Ovary (tissue), 7 donors: ENCODE measurements at regions not wholly inside any gene's neighbourhood (a gene's known extent, or its start where the extent isn't known, plus 50 kb on each side); places are given as distances from the start of the nearest gene placed in this dataset. TPM values are rescaled to one million over a fixed set of nuclear protein-coding genes. Genes with fewer than 3 reads are reported as not detected.

ENCODE experiments used
- DNase-seq, 5 donors: peaks; one replicate each; pipeline ENCODE4 v3.0.0-alpha.2; 2019 to 2020
- H3K27ac ChIP-seq, 2 donors: fragments of 200-600 bp; one replicate each; pipeline versions ENCODE4 v1.5.1 to v1.8.0; 2019 to 2022
- H3K27me3 ChIP-seq: fragments of 200-600 bp; one replicate; pipeline ENCODE4 v1.8.0; 2022
- H3K36me3 ChIP-seq: fragments of 200-600 bp; sonication (generic); one replicate; pipeline ENCODE4 v1.5.1; 2019
- H3K4me1 ChIP-seq: one replicate; pipeline ENCODE4 v1.8.1; 2013; ENCODE audit warnings: mild to moderate bottlenecking, moderate library complexity; ENCODE audit not compliant: insufficient read depth
- H3K4me3 ChIP-seq: fragments of 200-600 bp; sonication (generic); one replicate; pipeline ENCODE4 v1.5.1; 2017
- H3K9me3 ChIP-seq, 2 donors: fragments of 200-600 bp in 1 of 2; sonication (generic) in 1 of 2; one replicate each; pipeline versions ENCODE4 v1.5.1 to v1.8.1; 2013 to 2019; ENCODE audit warnings: mild to moderate bottlenecking in 1 of 2, moderate library complexity in 1 of 2
- EP300 ChIP-seq: sonication (generic); formaldehyde crosslinking; IDR thresholded peaks from one replicate; pipeline ENCODE4 v1.6.1; 2017; ENCODE audit warnings: antibody characterized with exemption
- POLR2A ChIP-seq: fragments of 450-650 bp; IDR thresholded peaks from one replicate; pipeline ENCODE4 v1.6.1; 2017; ENCODE audit warnings: antibody characterized with exemption, mild to moderate bottlenecking, moderate library complexity
- WGBS, 3 donors: extraction: QIAGEN DNeasy Blood & Tissue Kit in 1 of 3; methylation state at CpG; one replicate each; pipeline versions ENCODE4 v1.1.5 to v1.1.7; 2013 to 2017; 5-methylcytosine and 5-hydroxymethylcytosine counted together
- intact Hi-C, 4 donors: fragments of 100-400 bp; cut with DNase I; formaldehyde crosslinking; loops; one replicate each; pipeline versions ENCODE4 v1.11.0 to v1.15.1; 2022 to 2023
- small RNA-seq: library from RNA; depleted of rRNA; stranded (forward); fragments of <200 nt; gene quantifications from one replicate; pipeline ENCODE3, GENCODE V24; 2016
- TF ChIP-seq, protein P1 (sequence below), 3 donors: fragments of 450-650 bp in 2 of 3; fragments of 200-600 bp in 1 of 3; IDR thresholded peaks; one replicate each; pipeline versions ENCODE4 v1.5.1 to v1.8.0; 2016 to 2022; ENCODE audit warnings: antibody characterized with exemption in 3 of 3, mild to moderate bottlenecking in 1 of 3
- donor health status: DM: no; HTN: no; CAD: no; lungs with moderate emphysema.
- donor health status: DM: no; HTN: no; CAD: no.
- donor health status: Bipolar disorder and iron deficiency.
- donor health status: DM: no; HTN: no; CAD: no.
- donor health status: DM: yes; HTN: yes; CAD: no.

- Histone ChIP-seq H3K4me3 (no peak overlapping the region), H3K9me3 (no peaks in the 10 kb centered on the region), H3K27ac (no peak overlapping the region), H3K27me3 (no peaks in the 10 kb centered on the region), H3K4me1 (no peaks in the 10 kb centered on the region), H3K36me3 (no peaks in the 10 kb centered on the region)
- 28 to 53% (median 40%) methylated on average over 2 of the region's 2 CpGs for WGBS, 3 donors
- intact Hi-C loops, result no loop called here
- no peak for DNase-seq
- TF ChIP-seq POLR2A (no peak), EP300 (no peak)
- TF ChIP-seq, protein P1, sequence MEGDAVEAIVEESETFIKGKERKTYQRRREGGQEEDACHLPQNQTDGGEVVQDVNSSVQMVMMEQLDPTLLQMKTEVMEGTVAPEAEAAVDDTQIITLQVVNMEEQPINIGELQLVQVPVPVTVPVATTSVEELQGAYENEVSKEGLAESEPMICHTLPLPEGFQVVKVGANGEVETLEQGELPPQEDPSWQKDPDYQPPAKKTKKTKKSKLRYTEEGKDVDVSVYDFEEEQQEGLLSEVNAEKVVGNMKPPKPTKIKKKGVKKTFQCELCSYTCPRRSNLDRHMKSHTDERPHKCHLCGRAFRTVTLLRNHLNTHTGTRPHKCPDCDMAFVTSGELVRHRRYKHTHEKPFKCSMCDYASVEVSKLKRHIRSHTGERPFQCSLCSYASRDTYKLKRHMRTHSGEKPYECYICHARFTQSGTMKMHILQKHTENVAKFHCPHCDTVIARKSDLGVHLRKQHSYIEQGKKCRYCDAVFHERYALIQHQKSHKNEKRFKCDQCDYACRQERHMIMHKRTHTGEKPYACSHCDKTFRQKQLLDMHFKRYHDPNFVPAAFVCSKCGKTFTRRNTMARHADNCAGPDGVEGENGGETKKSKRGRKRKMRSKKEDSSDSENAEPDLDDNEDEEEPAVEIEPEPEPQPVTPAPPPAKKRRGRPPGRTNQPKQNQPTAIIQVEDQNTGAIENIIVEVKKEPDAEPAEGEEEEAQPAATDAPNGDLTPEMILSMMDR (IDR thresholded peaks at IDR 0.05), result no peak
Observed at GRCh38 chr12:86331457-86331856, 75.3 kb upstream of the MGAT4C start.

- intact Hi-C loops, result no loop called here
- Histone ChIP-seq H3K4me1 (no peaks in the 10 kb centered on the region), H3K4me3 (no peak overlapping the region), H3K27me3 (no peaks in the 10 kb centered on the region), H3K36me3 (no peaks in the 10 kb centered on the region), H3K9me3 (no peaks in the 10 kb centered on the region), H3K27ac (no peak overlapping the region)
- TF ChIP-seq POLR2A (no peak), EP300 (no peak)
- TF ChIP-seq, protein P1 (IDR thresholded peaks at IDR 0.05), result no peak
- DNase-seq, result no peak
- 48 to 62% (median 59%) methylated on average over 4 of the region's 4 CpGs for WGBS, 3 donors
Observed at GRCh38 chr12:86331012-86331411, 74.8 kb upstream of the MGAT4C start.

DNA sequence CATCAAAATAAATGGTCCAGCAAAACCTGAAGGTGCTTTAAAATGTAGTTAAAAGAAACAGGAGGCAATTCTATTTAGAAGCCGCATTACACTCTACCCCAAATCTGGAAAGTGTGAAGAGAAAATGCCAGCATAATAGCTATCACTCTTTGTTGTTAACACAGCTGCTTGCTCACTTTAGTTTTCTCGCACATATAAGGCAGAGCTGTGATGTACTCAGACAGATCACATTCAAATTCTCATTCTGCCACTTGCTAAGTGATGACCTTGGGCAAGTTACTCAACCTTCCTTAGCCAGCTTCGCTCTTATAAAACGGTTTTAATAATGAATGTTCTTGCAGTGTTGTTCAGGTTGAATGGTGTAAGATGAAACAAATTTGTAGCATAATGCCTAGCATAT is 56.0 kb upstream of the MGAT4C start:
- H3K27me3 ChIP-seq, result no peaks in the 10 kb centered on the region
- H3K27ac ChIP-seq, result no peak overlapping the region
- H3K36me3 ChIP-seq, result no peaks in the 10 kb centered on the region
- TF ChIP-seq POLR2A (no peak), EP300 (no peak)
- TF ChIP-seq, protein P1 (IDR thresholded peaks at IDR 0.05), result no peak
- no peak for DNase-seq
- no peak overlapping the region for H3K4me3 ChIP-seq
- intact Hi-C loops, result no loop called here
- H3K9me3 ChIP-seq, result no peaks in the 10 kb centered on the region
- no peaks in the 10 kb centered on the region for H3K4me1 ChIP-seq
- whole genome bisulfite sequencing, 3 donors, result 62 to 68% (median 67%) methylated on average over 4 of the region's 4 CpGs

Small RNA genes lying in the stretch of these regions (small RNA-seq; reads per million reads assigned to genes)
- gene AC079598.2, result not detected
- gene AC079598.3, result not detected
- 0.50 reads per million, percentile 11 among the genes with 10 or more reads in this experiment for gene AC079598.4
- not detected for gene CYCSP30
